GM12875 (cell line): ENCODE measurements at regions not wholly inside any gene's neighbourhood (a gene's known extent, or its start where the extent isn't known, plus 50 kb on each side); places are given as distances from the start of the nearest gene placed in this dataset.

Experiments used
- H3K4me3 ChIP-seq: one replicate; pipeline ENCODE4 v1.5.1; 2011; ENCODE audit warnings: low read depth, low read length, control low read depth
- CTCF ChIP-seq: IDR thresholded peaks from 2 replicates; pipeline ENCODE4 v1.5.1; 2011; ENCODE audit warnings: low read depth, mild to moderate bottlenecking, control low read depth, inconsistent platforms, low read length, moderate library complexity, borderline replicate concordance; ENCODE audit not compliant: insufficient read depth

GRCh38 chr2:133919285-133919684 is 334.6 kb upstream of the MGAT5 start:
- TF ChIP-seq CTCF: no peak
- no peak overlapping the region for H3K4me3 ChIP-seq

- no peak for TF ChIP-seq CTCF
- H3K4me3 ChIP-seq: no peak overlapping the region
Observed at GRCh38 chr2:133927894-133928293, 326.0 kb upstream of the MGAT5 start.

- no peak for TF ChIP-seq CTCF
- H3K4me3 ChIP-seq: no peak overlapping the region
Observed at GRCh38 chr2:133936096-133936495, 317.8 kb upstream of the MGAT5 start.

GRCh38 chr2:133936601-133937000 is 317.3 kb upstream of the MGAT5 start:
- TF ChIP-seq CTCF: no peak
- H3K4me3 ChIP-seq: no peak overlapping the region

GRCh38 chr2:133937669-133938068 is 316.2 kb upstream of the MGAT5 start:
- no peak for TF ChIP-seq CTCF
- H3K4me3 ChIP-seq: no peak overlapping the region

GRCh38 chr2:133940134-133940533 is 313.7 kb upstream of the MGAT5 start:
- TF ChIP-seq CTCF: no peak
- H3K4me3 ChIP-seq: no peak overlapping the region

- no peak overlapping the region for H3K4me3 ChIP-seq
- no peak for TF ChIP-seq CTCF
Observed at GRCh38 chr2:133941666-133942065, 312.2 kb upstream of the MGAT5 start.
